GM19023 (cell line): ENCODE measurements at regions not wholly inside any gene's neighbourhood (a gene's known extent, or its start where the extent isn't known, plus 50 kb on each side); places are given as distances from the start of the nearest gene placed in this dataset.
"Not testable (repeated sequence)": the region's sequence is repeated elsewhere in the genome, so short reads cannot be mapped to it uniquely, and the experiment has no call there.

Experiments
- ATAC-seq: cut with Tn5 transposase; IDR thresholded peaks from one replicate; pipeline ENCODE4 v1.9.1; 2021; ENCODE audit warnings: mild to moderate bottlenecking, moderate library complexity; ENCODE audit not compliant: unreplicated experiment

GRCh38 chr10:4186849-4187540 is 402.0 kb upstream of the KLF6 start:
- no peak for ATAC-seq

GRCh38 chr10:4183761-4184261 is 398.8 kb upstream of the KLF6 start:
- ATAC-seq = no peak

GRCh38 chr10:4181621-4182049 is 396.6 kb upstream of the KLF6 start:
- ATAC-seq = no peak

GRCh38 chr10:4181081-4181480 is 396.1 kb upstream of the KLF6 start:
- ATAC-seq = no peak

- ATAC-seq = no peak
Observed at GRCh38 chr10:4177791-4178190, 392.8 kb upstream of the KLF6 start.

GRCh38 chr10:4176500-4177281 is 391.7 kb upstream of the KLF6 start:
- no peak for ATAC-seq

GRCh38 chr10:4174197-4174596 is 389.2 kb upstream of the KLF6 start:
- ATAC-seq = no peak

GRCh38 chr10:4170633-4171314 is 385.8 kb upstream of the KLF6 start:
- ATAC-seq = no peak

- no peak for ATAC-seq
Observed at GRCh38 chr10:4170181-4170580, 385.2 kb upstream of the KLF6 start.

GRCh38 chr10:4169448-4169847 is 384.4 kb upstream of the KLF6 start:
- ATAC-seq = no peak

- no peak for ATAC-seq
Observed at GRCh38 chr10:4167216-4167615, 382.2 kb upstream of the KLF6 start.

GRCh38 chr10:4162571-4163286 is 377.7 kb upstream of the KLF6 start:
- ATAC-seq = no peak

GRCh38 chr10:4159173-4159572 is 374.2 kb upstream of the KLF6 start:
- ATAC-seq = no peak

GRCh38 chr10:4154191-4154715 is 369.2 kb upstream of the KLF6 start:
- no peak for ATAC-seq

GRCh38 chr10:4151466-4151865 is 366.5 kb upstream of the KLF6 start:
- no peak for ATAC-seq

GRCh38 chr10:4150676-4151075 is 365.7 kb upstream of the KLF6 start:
- no peak for ATAC-seq

GRCh38 chr10:4149460-4149859 is 364.5 kb upstream of the KLF6 start:
- ATAC-seq = not testable (repeated sequence)

- no peak for ATAC-seq
Observed at GRCh38 chr10:4147245-4147644, 362.2 kb upstream of the KLF6 start.

- no peak for ATAC-seq
Observed at GRCh38 chr10:4144817-4145216, 359.8 kb upstream of the KLF6 start.

- no peak for ATAC-seq
Observed at GRCh38 chr10:4141471-4141870, 356.5 kb upstream of the KLF6 start.
